SH-SY5Y (cell line): ENCODE measurements at regions not wholly inside any gene's neighbourhood (a gene's known extent, or its start where the extent isn't known, plus 50 kb on each side); places are given as distances from the start of the nearest gene placed in this dataset.

ENCODE experiments used
- GATA2 ChIP-seq: IDR thresholded peaks from 2 replicates; pipeline ENCODE4 v1.6.1; 2011; ENCODE audit warnings: mild to moderate bottlenecking, low read depth, low read length
- GATA3 ChIP-seq: IDR thresholded peaks from 2 replicates; pipeline ENCODE4 v1.6.1; 2011; ENCODE audit warnings: low read depth, mild to moderate bottlenecking, low read length, moderate library complexity

GRCh38 chr12:84336231-84336630, 576.4 kb downstream of the SLC6A15 start:
- TF ChIP-seq GATA3 (no peak), GATA2 (no peak)

- TF ChIP-seq GATA3 (no peak), GATA2 (no peak)
Measured at GRCh38 chr12:84329938-84330337, 582.7 kb downstream of the SLC6A15 start.

DNA sequence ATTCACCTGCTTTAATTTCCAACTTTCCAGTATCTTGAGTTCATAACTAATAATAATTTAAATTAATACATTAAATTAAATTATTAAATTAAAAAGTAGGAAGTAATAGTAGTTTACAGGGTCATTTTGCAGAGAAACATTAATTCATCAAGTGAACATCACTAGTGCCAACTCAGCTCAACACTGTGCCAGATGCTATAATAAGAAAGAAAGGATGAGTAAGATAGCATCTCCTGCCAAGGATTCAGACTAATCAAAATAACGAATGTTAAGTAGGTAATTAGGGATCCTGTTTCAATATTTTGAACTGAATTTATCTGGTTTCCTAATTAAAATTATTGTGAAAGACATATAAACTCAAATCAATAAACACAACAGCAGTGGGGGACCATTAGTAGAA, 596.7 kb downstream of the SLC6A15 start:
- TF ChIP-seq GATA2 (no peak), GATA3 (no peak)

GRCh38 chr12:84313323-84313675, 599.3 kb downstream of the SLC6A15 start:
- TF ChIP-seq GATA3, result no peak
- TF ChIP-seq GATA2, result no peak

DNA sequence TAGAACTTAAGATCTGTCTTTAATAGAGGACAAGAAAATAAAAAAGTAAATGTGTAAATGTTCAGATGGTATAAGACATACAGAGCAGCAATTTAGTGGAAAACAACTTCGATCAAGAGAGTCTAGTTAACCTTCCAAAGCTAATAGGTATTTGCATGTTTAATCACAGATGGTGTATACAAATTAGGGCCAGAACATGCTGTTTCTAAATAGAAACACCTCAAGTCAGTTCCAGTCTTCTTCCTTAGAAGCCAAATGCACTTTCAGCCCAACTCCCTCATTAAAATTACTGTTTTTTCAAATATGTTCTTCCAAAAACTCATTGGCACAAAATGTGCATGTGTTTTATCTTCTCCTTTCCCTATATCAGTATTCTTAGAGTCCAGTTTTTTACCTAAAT, 604.4 kb downstream of the SLC6A15 start:
- TF ChIP-seq GATA3 (no peak), GATA2 (no peak)

DNA sequence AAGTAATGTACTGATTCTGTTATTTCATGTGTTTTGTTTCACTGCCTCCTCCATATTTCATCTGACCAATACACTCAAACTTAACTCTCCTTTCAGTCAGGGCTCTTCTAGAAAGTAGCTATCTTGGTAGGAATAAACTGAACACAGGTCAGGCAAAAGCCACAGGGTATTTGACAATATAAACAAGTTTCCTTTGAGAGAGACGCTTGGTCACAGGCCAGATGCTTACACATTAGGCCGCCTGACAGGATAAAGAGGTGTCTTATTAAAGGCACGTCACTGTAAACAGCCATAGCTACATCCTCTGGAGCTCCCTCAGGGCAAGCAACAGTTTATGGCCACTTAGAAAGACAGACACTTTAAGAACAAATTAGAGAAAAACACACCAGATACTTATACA, 607.5 kb downstream of the SLC6A15 start:
- no peak for TF ChIP-seq GATA2
- TF ChIP-seq GATA3, result no peak

- TF ChIP-seq GATA2 (no peak), GATA3 (no peak)
Measured at GRCh38 chr12:84294246-84294645, 618.4 kb downstream of the SLC6A15 start.

DNA sequence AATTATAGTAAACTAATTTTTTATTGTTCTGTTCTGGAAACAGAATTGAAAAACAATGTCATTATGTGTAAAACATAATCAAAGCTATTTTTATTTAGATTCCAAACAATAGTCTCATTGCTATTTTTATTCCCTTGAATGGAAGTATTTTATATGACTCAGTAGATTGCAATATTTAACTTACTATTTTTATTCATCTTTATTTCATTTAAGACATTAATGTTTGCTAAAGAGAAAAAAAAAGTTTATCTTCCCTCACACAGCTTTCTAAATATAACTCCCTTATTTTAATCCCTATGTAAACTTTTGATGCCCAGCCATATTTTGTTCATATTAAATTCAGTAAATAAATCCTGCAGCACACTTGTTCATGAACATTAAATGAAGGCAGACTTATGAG, 622.4 kb downstream of the SLC6A15 start:
- TF ChIP-seq GATA3, result no peak
- TF ChIP-seq GATA2, result no peak

DNA sequence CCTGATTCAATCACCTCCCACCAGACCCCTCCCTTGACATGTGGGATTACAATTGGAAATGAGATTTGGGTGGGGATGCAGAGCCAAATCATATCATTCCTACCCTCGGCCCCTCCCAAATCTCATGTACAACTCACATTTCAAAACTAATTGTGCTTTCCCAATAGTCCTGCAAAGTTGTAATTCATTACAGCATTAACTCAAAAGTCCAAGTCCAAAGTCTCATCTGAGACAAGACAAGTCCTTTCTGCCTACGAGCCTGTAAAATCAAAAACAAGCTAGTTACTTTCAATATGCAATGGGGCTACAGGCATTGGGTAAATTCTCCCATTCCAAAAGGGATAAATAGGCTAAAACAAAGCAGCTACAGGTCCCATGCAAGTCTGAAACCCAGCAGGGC, 634.6 kb downstream of the SLC6A15 start:
- TF ChIP-seq GATA2, result no peak

DNA sequence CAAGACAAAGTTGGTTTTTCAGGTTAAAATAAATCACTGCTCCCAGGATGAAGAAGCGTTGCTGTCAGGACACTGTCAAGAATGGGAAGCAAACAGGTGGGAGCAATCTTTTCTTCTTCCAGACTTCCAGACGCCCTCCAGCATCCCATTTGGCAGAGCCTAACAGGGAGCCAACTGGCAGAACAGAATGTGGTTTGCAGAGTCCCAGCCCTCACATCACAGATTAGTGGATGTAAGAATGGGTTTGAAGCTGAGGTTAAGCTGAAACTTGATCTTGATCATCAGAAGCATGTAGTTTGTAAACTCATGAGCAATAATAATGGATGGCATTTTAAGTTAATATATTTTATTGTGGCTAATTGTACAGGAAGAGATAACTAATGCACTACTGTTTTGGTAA, 636.4 kb downstream of the SLC6A15 start:
- TF ChIP-seq GATA3 (no peak), GATA2 (no peak)

- no peak for TF ChIP-seq GATA2
- no peak for TF ChIP-seq GATA3
Measured at GRCh38 chr12:84272324-84272723, 640.3 kb downstream of the SLC6A15 start.

DNA sequence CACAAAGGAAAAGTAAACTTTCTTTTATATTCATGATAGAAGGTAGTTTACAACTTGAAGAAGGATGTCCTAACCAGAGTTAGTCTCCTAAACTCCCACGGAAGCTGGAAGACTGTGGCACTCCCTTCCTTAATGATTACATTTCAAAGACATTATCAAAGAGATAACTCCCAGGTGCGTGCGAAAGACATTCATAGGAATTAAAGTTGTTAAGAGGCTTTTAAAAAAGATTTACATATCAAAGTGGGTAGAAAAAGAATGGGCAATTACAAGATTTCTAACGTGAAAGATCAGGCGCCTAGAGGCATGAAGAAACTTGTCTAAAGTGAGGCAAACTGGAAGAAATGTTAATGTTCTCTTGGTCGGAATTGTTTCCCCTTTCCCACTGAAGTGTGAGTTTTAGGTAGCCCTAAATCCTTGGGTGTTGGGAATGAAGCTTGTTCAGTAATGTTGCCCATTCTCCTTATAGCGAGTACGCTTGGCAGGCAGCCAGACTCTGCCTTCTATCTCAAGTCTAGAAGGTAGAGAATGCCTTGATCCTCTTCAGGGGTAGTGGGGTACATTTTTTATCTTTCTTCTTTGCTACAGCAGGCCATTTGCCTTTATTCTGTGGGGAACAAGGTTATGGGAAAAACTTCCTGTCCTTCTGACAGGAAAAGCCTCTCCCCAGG, 642.0 kb downstream of the SLC6A15 start:
- TF ChIP-seq GATA3 (no peak), GATA2 (no peak)

- TF ChIP-seq GATA2 (no peak), GATA3 (no peak)
Measured at GRCh38 chr12:84247931-84248330, 664.7 kb downstream of the SLC6A15 start.

GRCh38 chr12:84243686-84244085, 668.9 kb downstream of the SLC6A15 start:
- TF ChIP-seq GATA2, result no peak
- no peak for TF ChIP-seq GATA3

DNA sequence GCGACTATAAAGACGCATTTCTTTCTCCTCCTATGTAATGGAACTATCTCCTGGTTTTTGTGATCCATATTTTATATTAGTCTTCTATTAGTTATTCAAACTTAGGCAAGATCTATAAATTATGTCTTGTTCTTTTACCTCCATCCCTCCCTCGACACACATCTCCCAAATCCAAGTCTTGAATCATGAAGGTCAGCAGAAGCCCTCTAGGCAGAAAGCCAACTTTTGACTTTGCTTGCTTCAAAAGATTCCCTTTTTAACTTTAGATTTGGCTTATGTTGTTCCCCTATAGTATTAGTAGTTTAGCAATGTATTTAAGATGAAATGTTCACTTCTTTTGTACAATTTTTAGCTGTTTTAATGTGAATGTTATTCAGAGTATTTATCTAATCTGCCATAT, 689.8 kb downstream of the SLC6A15 start:
- TF ChIP-seq GATA2 (no peak), GATA3 (no peak)

- TF ChIP-seq GATA2 (no peak), GATA3 (no peak)
Measured at GRCh38 chr12:84218406-84218805, 694.2 kb downstream of the SLC6A15 start.
